GM23338 (cell line): ENCODE measurements at regions not wholly inside any gene's neighbourhood (a gene's known extent, or its start where the extent isn't known, plus 50 kb on each side); places are given as distances from the start of the nearest gene placed in this dataset.
A peak's percentile ranks its signal among the peaks of the same experiment; 100 is the strongest.

Experiments
- ATAC-seq: fragments of 200-7000 bp; cut with Tn5 transposase; 3 replicates; pipeline ENCODE4 v1.9.1; 2020
- DNase-seq: peaks from one replicate; pipeline ENCODE4 v3.0.0-alpha.2; 2015; ENCODE audit warnings: low spot score
- H2AFZ ChIP-seq: fragments of 200-600 bp; sonication (generic); 2 replicates; pipeline ENCODE4 v1.8.0; 2016; ENCODE audit warnings: antibody characterized with exemption, mild to moderate bottlenecking, moderate library complexity
- H3F3A ChIP-seq: fragments of 200-600 bp; sonication (generic); replicated peaks from 2 replicates; pipeline ENCODE4 v1.8.0; 2017; ENCODE audit warnings: antibody characterized with exemption, mixed run types, low read depth
- H3K27ac ChIP-seq: fragments of 200-600 bp; sonication (generic); 2 replicates; pipeline ENCODE4 v1.6.1; 2016; ENCODE audit warnings: low read depth
- H3K27me3 ChIP-seq: fragments of 200-600 bp; sonication (generic); 2 replicates; pipeline ENCODE4 v1.8.0; 2016; ENCODE audit warnings: mild to moderate bottlenecking, mixed run types, moderate library complexity; ENCODE audit not compliant: insufficient read depth
- H3K36me3 ChIP-seq: fragments of 200-600 bp; sonication (generic); 2 replicates; pipeline ENCODE4 v1.8.0; 2016; ENCODE audit warnings: mild to moderate bottlenecking; ENCODE audit not compliant: insufficient read depth
- H3K4me1 ChIP-seq: fragments of 200-600 bp; sonication (generic); 2 replicates; pipeline ENCODE4 v1.8.0; 2016; ENCODE audit warnings: mild to moderate bottlenecking, moderate library complexity; ENCODE audit not compliant: insufficient read depth
- H3K4me2 ChIP-seq: fragments of 200-600 bp; sonication (generic); 2 replicates; pipeline ENCODE4 v1.7.1; 2017; ENCODE audit warnings: mixed run types
- H3K4me3 ChIP-seq: fragments of 200-600 bp; sonication (generic); 2 replicates; pipeline ENCODE4 v1.6.1; 2016; ENCODE audit warnings: mixed run types
- H3K79me2 ChIP-seq: fragments of 200-600 bp; sonication (generic); replicated peaks from 2 replicates; pipeline ENCODE4 v1.8.0; 2017; ENCODE audit warnings: mild to moderate bottlenecking; ENCODE audit not compliant: insufficient read depth
- H3K9me2 ChIP-seq: fragments of 200-600 bp; sonication (generic); 2 replicates; pipeline ENCODE4 v1.8.0; 2017; ENCODE audit not compliant: insufficient read depth
- H4K20me1 ChIP-seq: fragments of 200-600 bp; sonication (generic); replicated peaks from 2 replicates; pipeline ENCODE4 v1.8.0; 2017; ENCODE audit warnings: mild to moderate bottlenecking; ENCODE audit not compliant: insufficient read depth
- H3K27ac Mint-ChIP-seq: 2 replicates; pipeline ENCODE4 v1.8.0; 2020; ENCODE audit warnings: inconsistent platforms, mild to moderate bottlenecking, moderate library complexity, mixed read lengths
- H3K27me3 Mint-ChIP-seq: 3 replicates; pipeline ENCODE4 v1.8.0; 2022; ENCODE audit warnings: low read depth, mild to moderate bottlenecking, moderate library complexity, mixed read lengths, inconsistent platforms; ENCODE audit not compliant: insufficient read depth, poor library complexity
- H3K36me3 Mint-ChIP-seq: 3 replicates; pipeline ENCODE4 v1.8.0; 2021; ENCODE audit warnings: low read depth, mild to moderate bottlenecking, inconsistent platforms, moderate library complexity, mixed read lengths
- H3K4me1 Mint-ChIP-seq: 3 replicates; pipeline ENCODE4 v1.8.0; 2020; ENCODE audit warnings: mild to moderate bottlenecking, inconsistent platforms, mixed read lengths
- H3K4me3 Mint-ChIP-seq: 3 replicates; pipeline ENCODE4 v1.8.0; 2021; ENCODE audit warnings: moderate library complexity, mild to moderate bottlenecking, inconsistent platforms, mixed read lengths
- H3K9me3 Mint-ChIP-seq: 3 replicates; pipeline ENCODE4 v1.8.0; 2020; ENCODE audit warnings: moderate library complexity, mild to moderate bottlenecking, inconsistent platforms, mixed read lengths
- CTCF ChIP-seq, 2 experiments: fragments of 200-600 bp in 1 of 2; sonication (generic) in 1 of 2; conservative IDR thresholded peaks; 2 replicates each; pipeline versions ENCODE4 v1.5.1 to v1.6.1; 2016 to 2017; ENCODE audit warnings: antibody characterized with exemption in 2 of 2, low read depth in 2 of 2, mild to moderate bottlenecking in 2 of 2, moderate library complexity in 1 of 2
- EZH2 ChIP-seq: fragments of 200-600 bp; sonication (generic); IDR thresholded peaks from one replicate; pipeline ENCODE4 v1.8.0; 2017; ENCODE audit warnings: antibody characterized with exemption, mild to moderate bottlenecking, low read depth; ENCODE audit not compliant: unreplicated experiment
- JUNB ChIP-seq: IDR thresholded peaks from one replicate; pipeline ENCODE4 v1.6.1; 2016; ENCODE audit warnings: antibody characterized with exemption; ENCODE audit not compliant: unreplicated experiment
- NANOG ChIP-seq: IDR thresholded peaks from 2 replicates; pipeline ENCODE4 v1.6.1; 2016; ENCODE audit warnings: antibody characterized with exemption, borderline replicate concordance
- REST ChIP-seq: IDR thresholded peaks from one replicate; pipeline ENCODE4 v1.6.1; 2018; ENCODE audit warnings: antibody characterized with exemption; ENCODE audit not compliant: unreplicated experiment
- ZNF114 ChIP-seq: fragments of 250-450 bp; sonication (Bioruptor Pico); IDR thresholded peaks from 2 replicates; pipeline ENCODE4 v1.5.0; 2020; ENCODE audit warnings: mild to moderate bottlenecking, moderate library complexity
- ZNF331 ChIP-seq: fragments of 250-450 bp; sonication (Bioruptor Pico); IDR thresholded peaks from 2 replicates; pipeline ENCODE4 v1.5.0; 2020; ENCODE audit warnings: low read depth, mild to moderate bottlenecking, moderate library complexity
- TF ChIP-seq, protein P1 (sequence below): IDR thresholded peaks from 2 replicates; pipeline ENCODE4 v1.6.1; 2016; ENCODE audit warnings: antibody characterized with exemption

DNA sequence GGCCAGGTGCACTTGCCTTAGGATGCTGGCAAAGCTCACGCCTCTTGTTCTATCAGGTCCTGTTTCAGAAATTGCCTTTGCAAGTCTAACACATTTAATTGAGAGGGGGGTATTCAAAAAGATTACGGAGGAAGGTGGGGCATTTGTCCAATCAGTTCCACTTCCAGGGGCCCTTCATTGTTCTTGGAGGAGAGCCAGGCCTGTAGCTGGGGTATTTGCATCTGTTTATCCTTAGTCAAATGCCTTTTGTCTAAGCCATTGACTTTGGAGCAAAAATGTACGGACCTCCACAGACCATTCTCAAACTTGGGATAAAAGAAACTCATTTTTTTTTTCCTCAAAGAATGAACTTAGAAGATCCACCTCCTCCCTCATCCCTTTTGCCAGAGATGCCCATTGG, 582.0 kb downstream of the BCL11B start (continued):
- TF ChIP-seq REST: no peak
- TF ChIP-seq ZNF114: no peak
- TF ChIP-seq NANOG: no peak
- no peak for TF ChIP-seq CTCF (conservative IDR thresholded peaks at IDR 0.05; ENCODE audit: low read depth in 2 of 2)
- no peak for TF ChIP-seq EZH2
- TF ChIP-seq JUNB: no peak
- TF ChIP-seq, protein P1, sequence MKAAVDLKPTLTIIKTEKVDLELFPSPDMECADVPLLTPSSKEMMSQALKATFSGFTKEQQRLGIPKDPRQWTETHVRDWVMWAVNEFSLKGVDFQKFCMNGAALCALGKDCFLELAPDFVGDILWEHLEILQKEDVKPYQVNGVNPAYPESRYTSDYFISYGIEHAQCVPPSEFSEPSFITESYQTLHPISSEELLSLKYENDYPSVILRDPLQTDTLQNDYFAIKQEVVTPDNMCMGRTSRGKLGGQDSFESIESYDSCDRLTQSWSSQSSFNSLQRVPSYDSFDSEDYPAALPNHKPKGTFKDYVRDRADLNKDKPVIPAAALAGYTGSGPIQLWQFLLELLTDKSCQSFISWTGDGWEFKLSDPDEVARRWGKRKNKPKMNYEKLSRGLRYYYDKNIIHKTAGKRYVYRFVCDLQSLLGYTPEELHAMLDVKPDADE: no peak
- no peak for TF ChIP-seq ZNF331 (CRISPR knock-in tag)

DNA sequence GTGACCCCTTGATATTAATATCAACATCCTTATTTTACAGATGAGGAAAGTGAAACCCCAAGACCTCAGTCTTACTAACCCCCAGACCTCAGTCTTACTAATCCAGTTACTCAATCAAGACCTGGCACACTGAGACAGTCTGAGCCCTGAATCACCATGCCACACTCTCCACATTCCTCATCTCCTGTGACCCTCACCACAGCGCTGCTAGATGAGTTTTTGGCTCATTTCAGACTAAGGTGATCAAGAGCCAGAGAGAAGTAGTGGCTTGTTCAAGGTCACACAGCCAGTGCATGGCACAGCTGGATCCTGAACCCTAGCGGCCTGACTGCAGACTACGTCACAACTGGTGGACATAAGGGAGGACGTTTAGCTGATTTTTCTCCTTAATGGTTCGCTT, 579.2 kb downstream of the BCL11B start:
- no peaks in the 10 kb centered on the region for H3K4me1 ChIP-seq
- Mint-ChIP-seq H3K36me3 (no peaks in the 10 kb centered on the region), H3K9me3 (no peaks in the 10 kb centered on the region; the same call in 2 of the 3 replicates), H3K4me1 (no peaks in the 10 kb centered on the region), H3K4me3 (no peak overlapping the region), H3K27ac (no peak overlapping the region), H3K27me3 (peaks cover 7% of the 10 kb centered on the region)
- H2AFZ ChIP-seq: no peak overlapping the region
- H3K36me3 ChIP-seq: no peaks in the 10 kb centered on the region
- no peak for ATAC-seq
- H3K9me2 ChIP-seq: peaks cover 7% of the 10 kb centered on the region; the same call in 1 of the 2 replicates
- H3K4me2 ChIP-seq: no peak overlapping the region
- DNase-seq: no peak
- H3K27ac ChIP-seq: no peak overlapping the region
- TF ChIP-seq REST (no peak), CTCF (conservative IDR thresholded peaks at IDR 0.05; ENCODE audit: low read depth in 2 of 2) (0 out of 4 replicates have a peak, but pooled peaks of 1 of the 2 experiments have one; percentile 17)
- H3K79me2 ChIP-seq: no peaks in the 10 kb centered on the region
- no peaks in the 10 kb centered on the region for H3K27me3 ChIP-seq
- no peaks in the 10 kb centered on the region for H4K20me1 ChIP-seq
- no peak overlapping the region for H3K4me3 ChIP-seq
- no peaks in the 10 kb centered on the region for H3F3A ChIP-seq
